PC-9 (cell line): ENCODE measurements at regions not wholly inside any gene's neighbourhood (a gene's known extent, or its start where the extent isn't known, plus 50 kb on each side); places are given as distances from the start of the nearest gene placed in this dataset.

Source experiments
- BruUV-seq: library from RNA; stranded (reverse); fragments of 400-500 nt; replicated peaks from 2 replicates; lab custom pipeline; 2021; lab: Mats Ljungman, UMichigan
- CTCF ChIA-PET: fragments of 300-600 bp; sonication (Branson Sonifier 250); formaldehyde crosslinking; loops from one replicate; lab custom pipeline; 2022; ENCODE audit warnings: antibody characterized with exemption; lab: Charles Lee
- POLR2A ChIA-PET: fragments of 300-600 bp; sonication (Branson Sonifier 250); formaldehyde crosslinking; loops from one replicate; lab custom pipeline; 2022; ENCODE audit warnings: antibody characterized with exemption; ENCODE audit not compliant: unreplicated experiment; lab: Charles Lee
- DNase-seq, 2 experiments: peaks; one replicate each; pipeline versions ENCODE4 v3.0.0 to v3.0.0-alpha.2; 2015 to 2022; ENCODE audit warnings: mixed read lengths in 1 of 2
- H2AFZ ChIP-seq: fragments of 200-600 bp; sonication (generic); 2 replicates; pipeline ENCODE4 v1.8.1; 2017; ENCODE audit warnings: antibody characterized with exemption
- H3F3A ChIP-seq: fragments of 200-600 bp; sonication (generic); 2 replicates; pipeline ENCODE4 v1.8.1; 2017; ENCODE audit warnings: antibody characterized with exemption, mild to moderate bottlenecking, low read depth; ENCODE audit not compliant: insufficient read depth
- H3K27ac ChIP-seq: fragments of 200-600 bp; sonication (generic); 2 replicates; pipeline ENCODE4 v1.6.1; 2016; ENCODE audit warnings: mixed run types
- H3K27me3 ChIP-seq: fragments of 200-600 bp; sonication (generic); 2 replicates; pipeline ENCODE4 v1.6.1; 2016; ENCODE audit warnings: low read depth, mixed run types; ENCODE audit not compliant: insufficient read depth
- H3K36me3 ChIP-seq: fragments of 200-600 bp; sonication (generic); 2 replicates; pipeline ENCODE4 v1.6.1; 2016; ENCODE audit warnings: low read depth, mixed run types
- H3K4me1 ChIP-seq: fragments of 200-600 bp; sonication (generic); replicated peaks from 2 replicates; pipeline ENCODE4 v1.6.1; 2016; ENCODE audit warnings: mixed run types; ENCODE audit not compliant: insufficient read depth
- H3K4me2 ChIP-seq: fragments of 200-600 bp; sonication (generic); 2 replicates; pipeline ENCODE4 v1.6.1; 2017; ENCODE audit warnings: mixed run types
- H3K4me3 ChIP-seq: fragments of 200-600 bp; sonication (generic); 2 replicates; pipeline ENCODE4 v1.6.1; 2016; ENCODE audit warnings: mixed run types
- H3K79me2 ChIP-seq: fragments of 200-600 bp; sonication (generic); 2 replicates; pipeline ENCODE4 v1.6.1; 2017; ENCODE audit warnings: low read depth, mixed run types
- H3K9me2 ChIP-seq: fragments of 200-600 bp; sonication (generic); 2 replicates; pipeline ENCODE4 v1.8.1; 2017; ENCODE audit warnings: mild to moderate bottlenecking; ENCODE audit not compliant: insufficient read depth
- H3K9me3 ChIP-seq: fragments of 200-600 bp; sonication (generic); 2 replicates; pipeline ENCODE4 v1.8.1; 2016; ENCODE audit warnings: low read depth; ENCODE audit not compliant: insufficient read depth
- H4K20me1 ChIP-seq: fragments of 200-600 bp; sonication (generic); 2 replicates; pipeline ENCODE4 v1.8.1; 2017; ENCODE audit not compliant: insufficient read depth
- CTCF ChIP-seq: fragments of 200-600 bp; sonication (generic); conservative IDR thresholded peaks from 2 replicates; pipeline ENCODE4 v1.6.1; 2017; ENCODE audit warnings: mixed run types, antibody characterized with exemption, mild to moderate bottlenecking, moderate library complexity
- EZH2 ChIP-seq: fragments of 200-600 bp; sonication (generic); IDR thresholded peaks from 2 replicates; pipeline ENCODE4 v1.8.0; 2017; ENCODE audit warnings: antibody characterized with exemption, low read depth
- intact Hi-C: fragments of 100-400 bp; cut with micrococcal nuclease; formaldehyde crosslinking; loops from one replicate; pipeline ENCODE4 v1.10.0; 2022; ENCODE audit not compliant: unreplicated experiment

- H2AFZ ChIP-seq, result no peak overlapping the region
- no peak for DNase-seq
- no peak overlapping the region for H3K4me3 ChIP-seq
- TF ChIP-seq CTCF (no peak), EZH2 (no peak)
- no peaks in the 10 kb centered on the region for H3K4me1 ChIP-seq
- H3K4me2 ChIP-seq, result no peak overlapping the region
- H3K27me3 ChIP-seq, result no peaks in the 10 kb centered on the region
- ChIA-PET CTCF (no interaction called here), POLR2A (no interaction called here)
- intact Hi-C loops, result no loop called here
- H3F3A ChIP-seq, result no peaks in the 10 kb centered on the region; the same call in 1 of the 2 replicates
- H3K9me2 ChIP-seq, result no peaks in the 10 kb centered on the region
- H4K20me1 ChIP-seq, result no peaks in the 10 kb centered on the region
- no peaks in the 10 kb centered on the region for H3K9me3 ChIP-seq
- H3K27ac ChIP-seq, result no peak overlapping the region
- no TSS peak for BruUV-seq
- H3K36me3 ChIP-seq, result no peaks in the 10 kb centered on the region
- H3K79me2 ChIP-seq, result no peaks in the 10 kb centered on the region
Observed at GRCh38 chr5:173677125-173677672, 60.7 kb upstream of the BOD1 start.

- CTCF ChIA-PET, result no interaction called here
- intact Hi-C loops, result no loop called here
- no peak for TF ChIP-seq CTCF
- TF ChIP-seq EZH2, result no peak
Observed at GRCh38 chr5:173679909-173680630, 63.6 kb upstream of the BOD1 start.

GRCh38 chr5:173680660-173681242 lies 64.3 kb upstream of the BOD1 start:
- no peaks in the 10 kb centered on the region for H3K4me1 ChIP-seq
- no peak overlapping the region for H3K4me3 ChIP-seq
- no peaks in the 10 kb centered on the region for H3K9me3 ChIP-seq
- no peaks in the 10 kb centered on the region for H3K79me2 ChIP-seq
- no peak for DNase-seq
- ChIA-PET CTCF (no interaction called here), POLR2A (no interaction called here)
- H4K20me1 ChIP-seq, result no peaks in the 10 kb centered on the region
- no peak for TF ChIP-seq CTCF
- no peaks in the 10 kb centered on the region for H3K27me3 ChIP-seq
- BruUV-seq, result no TSS peak
- no peak overlapping the region for H3K27ac ChIP-seq
- no peaks in the 10 kb centered on the region for H3K9me2 ChIP-seq
- intact Hi-C loops, result no loop called here
- no peaks in the 10 kb centered on the region; the same call in 1 of the 2 replicates for H3F3A ChIP-seq
- H3K36me3 ChIP-seq, result no peaks in the 10 kb centered on the region
- H3K4me2 ChIP-seq, result no peak overlapping the region
- H2AFZ ChIP-seq, result no peak overlapping the region

More at GRCh38 chr5:173679909-173680630, 63.6 kb upstream of the BOD1 start:
- Histone ChIP-seq H3K9me3 (no peaks in the 10 kb centered on the region), H3K4me2 (no peak overlapping the region), H3K27ac (no peak overlapping the region), H3K36me3 (no peaks in the 10 kb centered on the region), H3K4me1 (no peaks in the 10 kb centered on the region), H3K9me2 (no peaks in the 10 kb centered on the region), H3F3A (no peaks in the 10 kb centered on the region; the same call in 1 of the 2 replicates), H3K27me3 (no peaks in the 10 kb centered on the region), H2AFZ (no peak overlapping the region), H3K4me3 (no peak overlapping the region), H3K79me2 (no peaks in the 10 kb centered on the region), H4K20me1 (no peaks in the 10 kb centered on the region)
- no TSS peak for BruUV-seq
- DNase-seq, result no peak
- POLR2A ChIA-PET, result no interaction called here
